ENCODE measurements at regions not wholly inside any gene's neighbourhood (a gene's known extent, or its start where the extent isn't known, plus 50 kb on each side); places are given as distances from the start of the nearest gene placed in this dataset.

GRCh38 chr1:103917795-103918194 lies 168.1 kb downstream of the AMY1C start:
- DNase-seq (ENCODE audit: extremely low read depth, low read depth): no peak
- TF ChIP-seq, protein P1, sequence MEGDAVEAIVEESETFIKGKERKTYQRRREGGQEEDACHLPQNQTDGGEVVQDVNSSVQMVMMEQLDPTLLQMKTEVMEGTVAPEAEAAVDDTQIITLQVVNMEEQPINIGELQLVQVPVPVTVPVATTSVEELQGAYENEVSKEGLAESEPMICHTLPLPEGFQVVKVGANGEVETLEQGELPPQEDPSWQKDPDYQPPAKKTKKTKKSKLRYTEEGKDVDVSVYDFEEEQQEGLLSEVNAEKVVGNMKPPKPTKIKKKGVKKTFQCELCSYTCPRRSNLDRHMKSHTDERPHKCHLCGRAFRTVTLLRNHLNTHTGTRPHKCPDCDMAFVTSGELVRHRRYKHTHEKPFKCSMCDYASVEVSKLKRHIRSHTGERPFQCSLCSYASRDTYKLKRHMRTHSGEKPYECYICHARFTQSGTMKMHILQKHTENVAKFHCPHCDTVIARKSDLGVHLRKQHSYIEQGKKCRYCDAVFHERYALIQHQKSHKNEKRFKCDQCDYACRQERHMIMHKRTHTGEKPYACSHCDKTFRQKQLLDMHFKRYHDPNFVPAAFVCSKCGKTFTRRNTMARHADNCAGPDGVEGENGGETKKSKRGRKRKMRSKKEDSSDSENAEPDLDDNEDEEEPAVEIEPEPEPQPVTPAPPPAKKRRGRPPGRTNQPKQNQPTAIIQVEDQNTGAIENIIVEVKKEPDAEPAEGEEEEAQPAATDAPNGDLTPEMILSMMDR (IDR thresholded peaks at IDR 0.05; ENCODE audit: low read depth, low read length, missing control alignments): no peak
- H3K4me3 ChIP-seq (replicated peaks; ENCODE audit: low read depth, low read length): no peak overlapping the region

GRCh38 chr1:103931891-103932290 lies 182.2 kb downstream of the AMY1C start:
- DNase-seq (ENCODE audit: extremely low read depth, low read depth): no peak
- TF ChIP-seq, protein P1 (IDR thresholded peaks at IDR 0.05; ENCODE audit: low read depth, low read length, missing control alignments): no peak
- no peak overlapping the region for H3K4me3 ChIP-seq (replicated peaks; ENCODE audit: low read depth, low read length)

- TF ChIP-seq, protein P1 (IDR thresholded peaks at IDR 0.05; ENCODE audit: low read depth, low read length, missing control alignments): no peak
- H3K4me3 ChIP-seq (replicated peaks; ENCODE audit: low read depth, low read length): no peak overlapping the region
- no peak for DNase-seq (ENCODE audit: extremely low read depth, low read depth)
Observed at GRCh38 chr1:103937763-103938357, 188.2 kb downstream of the AMY1C start.

- H3K4me3 ChIP-seq (replicated peaks; ENCODE audit: low read depth, low read length): no peak overlapping the region
- no peak for DNase-seq (ENCODE audit: extremely low read depth, low read depth)
- TF ChIP-seq, protein P1 (IDR thresholded peaks at IDR 0.05; ENCODE audit: low read depth, low read length, missing control alignments): no peak
Observed at GRCh38 chr1:103941086-103941485, 191.4 kb downstream of the AMY1C start.

- TF ChIP-seq, protein P1 (IDR thresholded peaks at IDR 0.05; ENCODE audit: low read depth, low read length, missing control alignments): no peak
- no peak overlapping the region for H3K4me3 ChIP-seq (replicated peaks; ENCODE audit: low read depth, low read length)
- DNase-seq (ENCODE audit: extremely low read depth, low read depth): no peak
Observed at GRCh38 chr1:103942029-103942428, 192.3 kb downstream of the AMY1C start.

GRCh38 chr1:103945774-103946173 lies 196.1 kb downstream of the AMY1C start:
- TF ChIP-seq, protein P1 (IDR thresholded peaks at IDR 0.05; ENCODE audit: low read depth, low read length, missing control alignments): no peak
- no peak for DNase-seq (ENCODE audit: extremely low read depth, low read depth)

GRCh38 chr1:103948526-103948925 lies 198.8 kb downstream of the AMY1C start:
- no peak overlapping the region for H3K4me3 ChIP-seq (replicated peaks; ENCODE audit: low read depth, low read length)
- TF ChIP-seq, protein P1 (IDR thresholded peaks at IDR 0.05; ENCODE audit: low read depth, low read length, missing control alignments): no peak
- DNase-seq (ENCODE audit: extremely low read depth, low read depth): no peak

More at GRCh38 chr1:103945774-103946173, 196.1 kb downstream of the AMY1C start:
- H3K4me3 ChIP-seq (replicated peaks; ENCODE audit: low read depth, low read length): no peak overlapping the region
